ENCODE measurements at regions not wholly inside any gene's neighbourhood (a gene's known extent, or its start where the extent isn't known, plus 50 kb on each side); places are given as distances from the start of the nearest gene placed in this dataset.

DNA sequence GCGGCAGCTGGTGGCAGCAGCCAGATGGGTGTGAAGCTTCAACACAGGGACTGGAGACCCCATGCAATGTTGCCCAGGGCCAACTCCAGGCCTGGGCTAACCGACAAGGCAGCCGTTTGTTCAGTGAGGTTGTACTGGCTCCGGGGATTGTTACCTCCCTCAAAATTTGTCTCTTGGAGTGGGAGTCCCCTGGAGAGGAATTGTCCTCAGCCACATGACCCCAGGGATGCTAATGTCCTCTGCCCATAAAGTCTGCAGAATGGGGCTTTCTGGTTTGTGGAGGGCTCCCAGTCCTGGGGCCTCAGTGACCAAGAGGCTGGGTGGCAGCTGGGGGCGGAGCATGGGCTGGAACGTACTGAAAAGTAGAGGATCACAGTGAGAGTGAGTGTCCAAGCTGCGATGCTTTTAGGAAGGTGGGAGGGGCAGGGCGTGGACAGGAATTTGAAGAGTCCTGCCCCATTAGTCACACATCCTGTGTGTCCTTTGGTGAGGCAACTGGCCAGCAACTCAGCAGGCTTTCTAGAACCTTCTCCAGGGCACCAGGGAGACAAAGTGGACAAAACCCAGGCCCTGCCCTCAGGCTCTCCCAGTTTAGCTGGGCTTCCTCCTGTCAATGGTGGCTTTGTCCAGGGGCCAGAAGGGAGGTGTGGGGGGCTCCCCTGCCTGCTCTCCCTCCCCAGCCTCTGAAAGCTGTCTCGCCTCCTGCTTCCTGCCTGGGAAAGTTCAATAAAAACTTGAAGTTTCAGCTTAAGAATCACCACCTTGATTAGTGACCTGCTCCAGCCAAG lies 114.0 kb downstream of the NSG2 start:
- peak; percentile 21 for DNase-seq (ENCODE audit: low spot score)

DNA sequence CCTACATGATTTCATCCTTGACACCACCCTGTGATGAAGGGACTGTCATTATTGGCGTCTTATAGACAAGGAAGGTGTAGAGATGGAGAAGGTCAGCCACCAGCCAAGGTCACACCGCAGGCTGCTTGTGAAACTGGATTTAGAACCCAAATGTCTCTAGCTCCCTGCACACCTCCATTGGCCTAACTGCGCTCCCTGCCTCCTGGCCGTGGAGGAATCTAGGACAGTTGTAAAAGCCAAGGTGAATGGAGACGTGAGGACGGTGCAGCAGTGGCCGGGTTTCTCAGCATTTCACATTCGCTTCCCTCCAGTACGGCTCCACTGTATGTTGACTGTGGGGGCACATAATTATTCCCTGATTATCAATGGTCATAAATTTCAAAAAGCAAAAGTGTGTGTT lies 119.9 kb downstream of the NSG2 start:
- DNase-seq (ENCODE audit: low spot score): no peak

DNA sequence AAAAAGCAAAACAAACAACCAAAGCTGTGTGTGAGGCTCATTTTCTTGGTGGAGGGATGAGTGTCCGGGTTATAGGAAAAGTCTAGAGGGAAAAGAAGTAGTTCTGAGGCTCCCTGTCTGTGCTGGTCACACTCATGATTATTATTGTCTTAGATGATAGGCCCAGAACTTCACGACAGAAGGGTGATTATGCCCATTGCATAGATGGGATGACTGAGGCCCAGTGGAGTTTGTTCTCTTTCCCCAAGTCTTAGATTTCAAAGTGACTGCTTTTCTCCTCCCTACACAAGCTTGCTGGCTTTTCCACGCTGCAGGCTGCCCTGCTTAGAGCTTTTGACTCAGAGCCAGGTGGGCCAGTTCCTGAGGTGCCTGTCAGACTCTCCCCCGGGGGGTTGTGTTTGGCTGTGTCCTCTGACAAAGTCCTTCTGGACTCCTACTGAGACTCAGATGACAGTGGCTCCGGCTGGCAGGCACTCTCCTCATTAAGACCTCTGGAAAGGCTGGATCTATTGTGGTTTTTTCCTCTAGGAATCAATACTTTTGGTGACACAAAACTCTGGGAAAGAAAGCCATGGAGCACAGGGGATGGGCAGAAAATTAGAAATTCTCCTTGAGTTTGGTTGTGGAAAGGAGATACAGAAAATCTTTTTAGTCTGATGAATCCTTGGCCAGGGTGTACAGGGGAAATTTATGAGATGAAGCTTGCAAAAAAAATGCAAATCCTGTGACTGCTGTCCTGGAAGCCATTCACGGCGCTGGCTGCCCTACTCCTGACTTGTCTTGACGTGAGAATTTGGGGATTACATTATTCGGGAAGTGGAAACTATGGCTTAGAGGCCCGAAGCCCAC lies 120.9 kb downstream of the NSG2 start:
- DNase-seq (ENCODE audit: low spot score): no peak

DNA sequence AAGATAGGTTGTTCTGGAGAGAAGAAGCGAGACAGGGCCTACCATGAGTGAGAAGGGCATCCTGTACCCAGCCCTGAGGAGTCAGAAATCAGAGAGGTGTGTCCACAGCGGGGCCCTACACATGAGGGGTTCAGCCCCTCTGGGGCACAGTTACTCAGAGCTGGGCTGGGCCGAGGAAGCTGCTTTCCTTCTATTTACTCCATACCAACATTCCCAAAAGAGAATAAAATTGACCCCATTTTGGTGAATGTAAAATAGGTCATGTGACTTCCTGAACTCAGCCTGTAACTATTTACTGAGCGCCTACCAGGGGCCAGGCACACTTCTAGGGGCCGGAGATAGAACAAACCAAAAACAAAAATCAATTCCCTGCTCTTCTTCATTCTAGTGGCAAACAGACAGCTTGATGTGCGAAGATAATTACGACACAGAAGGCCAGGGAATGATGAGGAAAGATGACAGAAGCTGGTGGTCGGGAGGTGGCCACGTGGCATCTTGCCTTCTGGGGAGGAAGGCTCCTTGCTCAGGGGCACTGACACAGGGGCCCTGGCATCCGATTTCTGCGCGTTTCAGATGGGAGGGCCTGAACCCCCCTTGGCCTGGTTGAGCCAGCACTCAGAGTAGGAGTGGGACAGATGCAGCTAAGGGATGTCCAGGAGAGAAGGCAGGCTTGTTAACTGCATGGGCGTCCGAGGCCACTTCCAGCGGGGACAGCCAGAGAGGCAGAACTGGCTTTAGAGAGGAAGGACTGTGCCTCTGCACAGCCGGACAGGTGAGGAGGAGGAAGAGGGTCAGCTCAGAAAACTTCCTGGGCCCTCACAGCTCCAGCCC lies 121.8 kb downstream of the NSG2 start:
- no peak for DNase-seq (ENCODE audit: low spot score)

DNA sequence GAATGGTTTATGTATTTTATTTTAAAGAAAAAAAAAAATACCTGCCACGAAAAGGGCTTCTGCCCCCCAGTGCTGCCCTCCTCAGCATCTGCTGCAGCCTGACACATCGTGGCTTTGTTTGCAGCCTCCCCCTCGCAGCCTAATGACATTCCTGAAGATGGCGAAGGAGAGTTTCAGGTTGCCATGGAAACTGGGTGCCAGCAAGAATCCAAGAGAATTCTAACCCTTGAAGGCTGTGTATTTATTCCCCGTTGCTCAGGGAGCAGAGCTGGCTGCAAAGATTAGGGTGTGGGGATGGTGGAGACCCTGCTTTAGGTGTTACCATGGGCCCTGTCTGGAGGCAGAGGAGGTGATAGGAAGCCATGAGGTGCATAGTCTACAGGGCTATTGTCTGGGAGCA lies 126.6 kb downstream of the NSG2 start:
- no peak for DNase-seq (ENCODE audit: low spot score)

DNA sequence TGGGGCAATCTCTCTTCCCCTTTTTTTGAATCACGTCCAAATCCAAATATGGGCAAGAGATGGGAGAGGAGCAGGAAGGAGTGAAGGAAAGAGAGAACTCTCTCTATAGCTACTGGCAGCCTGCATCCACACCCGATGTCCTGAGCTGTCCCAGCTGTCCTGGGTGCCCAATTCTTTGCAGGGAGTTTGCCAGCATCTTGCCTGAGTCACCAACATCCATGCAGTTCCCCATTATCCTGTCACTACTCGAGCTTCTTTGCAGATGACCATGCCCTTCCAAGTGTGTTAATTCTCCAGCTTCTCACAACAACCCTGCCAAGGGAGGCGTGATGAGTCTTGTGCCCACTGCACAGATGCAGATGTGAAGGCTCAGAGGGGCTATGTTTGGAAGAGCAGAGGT lies 127.1 kb downstream of the NSG2 start:
- DNase-seq (ENCODE audit: low spot score): no peak

DNA sequence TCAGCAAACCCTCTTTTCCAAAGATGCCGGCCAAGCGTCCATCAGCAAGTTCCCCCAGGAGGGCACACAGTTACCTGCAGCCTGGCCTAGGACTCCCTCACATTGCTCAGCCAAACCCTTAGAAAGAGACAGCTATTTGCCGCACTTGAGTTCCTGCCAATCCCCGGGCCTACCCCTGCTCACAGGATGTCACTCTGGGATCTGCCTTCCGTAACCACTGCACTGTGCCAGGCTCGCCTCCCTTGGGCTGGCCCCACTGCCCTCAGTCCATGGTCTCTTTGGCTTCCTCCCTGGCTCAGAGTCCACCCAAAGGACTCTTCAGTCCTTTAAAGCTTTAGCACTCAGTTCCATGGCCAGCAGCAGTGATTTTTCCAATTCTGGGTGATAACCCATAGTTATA lies 128.3 kb downstream of the NSG2 start:
- DNase-seq (ENCODE audit: low spot score): no peak

DNA sequence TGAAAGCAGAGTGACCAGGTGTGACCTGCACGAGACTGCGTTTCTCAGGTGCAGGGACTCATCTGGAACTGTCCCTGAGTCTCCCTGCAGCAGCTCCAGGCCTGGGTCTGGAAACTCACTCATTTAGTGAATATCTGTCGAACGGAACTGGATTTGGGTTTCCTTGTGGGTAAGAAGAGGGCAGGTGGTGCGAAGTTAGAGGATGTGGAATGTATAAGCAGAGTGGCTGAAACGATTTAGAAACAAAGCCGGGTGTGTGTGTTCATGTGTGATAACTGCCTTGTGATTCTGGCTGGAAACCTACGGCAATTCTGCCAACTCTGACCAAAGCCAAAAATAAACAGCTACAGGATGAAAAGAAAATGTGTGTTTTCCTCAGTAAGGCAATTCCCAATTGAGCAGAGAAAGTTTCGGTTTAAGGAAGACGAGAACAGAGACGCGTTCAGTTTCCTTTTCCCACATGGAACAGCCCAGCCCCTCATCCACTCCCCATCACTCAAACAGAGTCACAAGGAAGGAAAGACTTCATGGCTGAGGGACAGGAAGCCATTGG lies 130.3 kb downstream of the NSG2 start:
- no peak for DNase-seq (ENCODE audit: low spot score)

DNA sequence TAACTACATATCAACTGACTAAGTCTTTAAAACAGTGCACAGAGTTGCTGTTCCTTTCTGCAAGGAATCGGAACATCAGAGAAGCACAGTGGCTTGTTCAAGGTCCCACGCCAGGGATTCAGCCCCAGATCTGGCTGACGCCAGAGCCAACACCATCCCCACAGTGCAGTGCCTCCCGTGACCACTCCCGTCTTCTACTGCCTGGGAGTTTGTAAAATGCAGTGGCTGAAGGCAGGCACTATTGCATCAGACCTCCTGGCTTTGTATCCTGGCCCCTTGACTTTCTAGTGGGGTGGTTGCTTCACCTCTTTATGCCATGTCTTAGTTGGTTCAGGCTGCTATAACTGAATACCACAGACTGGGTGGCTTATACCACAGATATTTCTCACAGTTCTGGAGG lies 131.0 kb downstream of the NSG2 start:
- no peak for DNase-seq (ENCODE audit: low spot score)

DNA sequence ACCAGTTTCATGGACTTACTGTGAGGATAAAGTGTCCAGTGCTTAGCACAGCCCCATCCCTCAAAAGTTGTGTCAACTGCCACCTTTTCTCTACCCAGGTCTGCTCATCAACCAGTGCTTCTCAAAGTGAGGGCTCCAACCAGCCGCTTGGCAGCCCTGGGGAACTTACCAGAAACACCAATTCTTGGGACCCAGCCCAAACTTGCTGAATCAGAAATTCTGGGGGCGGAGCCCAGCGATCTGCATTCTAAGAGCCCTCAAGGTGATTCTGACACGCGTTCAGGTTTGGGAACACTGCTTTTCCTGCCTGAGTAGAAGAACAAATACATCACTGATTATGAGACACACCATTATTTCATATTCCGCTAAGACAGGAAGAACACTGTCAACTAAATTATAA lies 132.0 kb downstream of the NSG2 start:
- no peak for DNase-seq (ENCODE audit: low spot score)

DNA sequence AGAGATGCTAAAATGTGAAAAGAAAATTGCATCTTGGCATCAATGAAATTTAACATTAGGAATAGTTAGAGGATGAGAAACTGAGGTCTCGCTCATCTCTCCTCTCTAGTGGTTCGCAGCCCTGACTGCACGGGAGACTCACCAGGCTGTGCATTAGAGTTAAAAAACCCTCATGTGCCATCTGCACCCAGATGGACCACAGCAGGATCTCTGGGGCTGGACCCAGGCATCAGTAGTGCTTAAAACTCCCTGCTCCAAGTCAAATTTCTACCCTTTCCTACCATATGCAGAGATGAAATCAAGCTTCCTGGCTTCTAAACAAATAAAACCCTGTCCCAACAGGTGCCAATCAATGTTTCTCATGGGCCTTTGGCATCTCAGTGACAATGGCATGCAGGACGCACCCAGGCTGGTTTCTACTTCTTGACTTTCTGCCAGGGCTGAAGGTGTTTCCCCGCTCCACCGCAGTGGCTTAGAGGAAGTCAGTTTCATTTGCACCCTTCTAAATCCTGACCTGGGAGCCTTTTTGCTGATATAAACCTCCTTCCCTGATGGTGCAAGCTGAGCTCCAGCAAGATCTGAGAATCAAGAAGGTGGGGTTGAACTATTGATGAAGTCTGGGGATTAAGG lies 132.6 kb downstream of the NSG2 start:
- DNase-seq (ENCODE audit: low spot score): no peak

DNA sequence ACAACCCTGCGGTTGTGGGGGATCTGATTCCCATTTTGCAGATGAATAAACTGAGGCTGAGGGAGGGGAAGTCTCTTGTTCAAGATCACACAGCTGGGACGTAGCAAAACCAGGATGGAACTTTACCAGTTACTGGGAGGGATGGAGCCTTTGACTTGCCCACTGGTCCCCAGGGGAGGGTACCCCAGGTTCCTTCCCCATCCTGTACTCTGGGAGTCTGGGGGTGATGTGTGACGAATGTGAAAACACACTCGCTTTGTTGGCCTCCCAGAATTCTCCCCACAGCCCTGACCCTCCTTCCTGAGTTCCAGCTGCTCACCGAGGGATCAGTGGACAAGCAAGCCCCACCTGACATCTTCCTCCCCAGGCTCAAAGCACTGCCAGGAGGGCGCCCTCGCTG lies 135.1 kb downstream of the NSG2 start:
- DNase-seq (ENCODE audit: low spot score): no peak

DNA sequence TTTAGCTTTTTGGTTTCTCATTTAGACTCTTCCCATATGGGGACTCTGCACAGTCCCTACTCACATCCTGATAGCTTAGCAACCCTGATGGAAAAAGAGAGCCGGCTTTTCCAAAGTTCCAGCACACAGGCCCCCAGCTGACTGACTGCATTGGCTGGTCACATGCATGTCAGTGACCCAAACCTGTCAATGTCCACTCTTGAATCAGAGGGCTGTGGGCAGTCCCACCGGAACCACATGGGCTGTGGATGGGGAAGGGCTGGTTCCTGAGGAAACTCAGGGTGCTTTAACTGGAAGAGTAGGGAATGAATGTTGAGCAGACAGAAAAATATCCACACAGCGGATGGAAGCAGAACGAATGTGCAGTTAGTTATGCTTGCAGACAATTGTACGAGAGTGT lies 136.6 kb downstream of the NSG2 start:
- DNase-seq (ENCODE audit: low spot score): no peak

DNA sequence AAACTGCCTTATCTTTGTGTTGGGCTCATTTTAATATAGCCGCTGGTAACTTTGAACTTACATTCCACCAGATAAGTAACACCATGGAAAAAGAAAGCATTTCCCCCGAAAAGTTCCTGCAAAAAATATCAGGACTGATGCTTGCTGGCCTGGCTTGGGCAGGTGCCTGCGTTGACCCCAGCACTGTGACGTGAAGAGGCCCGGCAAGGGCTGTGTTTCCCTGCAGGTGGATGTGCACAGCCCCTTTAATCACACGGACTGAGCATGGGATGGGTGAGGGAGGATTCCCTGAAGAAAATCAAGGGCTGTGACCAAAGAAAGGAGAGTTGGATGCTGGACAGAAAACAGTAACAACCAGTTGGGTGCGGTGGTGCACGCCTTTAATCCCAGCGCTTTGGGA lies 138.2 kb downstream of the NSG2 start:
- DNase-seq (ENCODE audit: low spot score): no peak

DNA sequence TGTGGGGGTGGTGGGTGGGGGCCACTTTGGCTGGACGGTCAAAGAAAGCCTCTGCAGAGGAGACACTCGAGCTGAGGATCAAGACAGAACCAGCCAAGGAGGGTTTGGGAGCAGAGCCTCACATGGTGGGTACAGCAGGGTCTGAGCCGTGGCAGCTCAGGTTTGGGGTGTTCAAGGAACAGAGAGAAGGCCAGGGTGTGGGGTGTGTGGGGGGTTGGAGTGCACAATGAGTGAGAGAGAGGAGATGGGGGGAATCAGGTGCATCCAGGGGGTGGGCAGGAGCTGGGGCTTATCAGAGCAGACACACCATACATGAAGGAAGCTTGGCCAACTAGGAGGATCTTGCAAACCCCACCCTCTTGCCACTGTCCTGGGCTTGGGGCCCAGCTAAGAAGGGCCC lies 140.0 kb downstream of the NSG2 start:
- DNase-seq (ENCODE audit: low spot score): no peak

DNA sequence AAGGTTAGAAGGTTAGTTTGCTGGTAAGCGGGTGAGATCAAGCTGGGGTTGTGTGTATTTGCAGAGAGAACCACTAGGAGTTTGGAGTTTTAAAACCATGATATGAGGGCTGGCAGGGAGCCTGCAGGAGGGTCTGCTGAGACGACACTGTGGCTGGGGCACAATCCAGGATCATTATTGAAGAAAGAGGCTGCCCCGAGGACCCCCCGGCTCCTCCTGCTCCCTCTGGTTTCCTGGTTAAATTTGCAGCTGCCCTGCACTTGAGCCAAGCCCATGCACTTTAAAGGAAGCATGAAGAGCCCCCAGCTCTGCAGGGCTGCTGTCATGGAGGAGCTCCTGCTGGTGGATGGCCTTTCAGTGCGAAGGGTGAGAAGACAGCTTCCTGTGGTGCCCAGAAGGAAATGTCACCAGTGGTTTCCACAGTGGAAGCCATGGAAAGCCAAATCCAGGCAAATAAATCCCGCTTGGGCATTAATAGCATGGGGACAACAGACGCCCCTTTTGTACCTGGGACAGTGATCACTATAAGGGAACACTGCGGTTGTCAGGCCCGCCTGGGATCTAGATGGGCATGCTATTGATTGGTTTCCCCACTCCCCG lies 140.7 kb downstream of the NSG2 start:
- no peak for DNase-seq (ENCODE audit: low spot score)

DNA sequence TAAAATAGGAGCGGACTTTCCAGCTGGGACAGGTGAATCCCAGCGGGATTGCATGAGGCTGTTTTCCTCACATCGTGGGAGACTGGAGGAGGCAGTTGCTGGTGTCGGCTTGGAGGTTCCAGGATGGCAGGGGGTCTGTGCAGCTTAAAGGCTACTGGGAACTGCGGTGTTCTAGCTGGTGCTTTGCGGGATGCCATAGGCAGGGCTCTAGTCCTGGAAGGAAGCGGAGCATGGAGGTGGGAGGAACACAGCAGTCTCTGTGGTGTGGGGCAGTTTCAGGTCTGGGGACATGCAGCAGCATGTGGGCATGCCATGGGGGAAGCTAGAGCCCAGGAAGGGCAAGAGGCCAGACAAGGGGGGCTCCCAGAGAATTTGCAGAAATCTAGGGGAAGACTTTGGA lies 141.5 kb downstream of the NSG2 start:
- no peak for DNase-seq (ENCODE audit: low spot score)

DNA sequence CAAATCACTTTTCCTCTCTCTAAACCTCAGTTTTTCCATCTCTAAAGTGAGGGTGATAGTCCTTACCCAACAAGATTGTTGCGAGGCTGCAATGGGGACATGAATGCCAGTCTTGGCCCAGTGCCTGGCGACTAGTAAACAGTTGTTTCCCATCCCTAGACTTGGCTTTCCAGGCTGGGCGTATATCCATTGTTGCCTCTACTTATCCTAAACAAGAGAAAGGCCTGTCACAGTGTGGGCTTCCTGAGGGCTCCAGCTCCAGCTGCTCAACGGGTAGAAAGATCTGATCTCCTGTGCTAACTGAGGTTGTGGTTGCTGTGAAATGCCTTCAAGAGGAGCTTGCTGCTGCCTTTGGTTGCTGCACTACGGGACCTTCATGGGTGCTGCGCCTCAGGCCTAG lies 142.0 kb downstream of the NSG2 start:
- no peak for DNase-seq (ENCODE audit: low spot score)

DNA sequence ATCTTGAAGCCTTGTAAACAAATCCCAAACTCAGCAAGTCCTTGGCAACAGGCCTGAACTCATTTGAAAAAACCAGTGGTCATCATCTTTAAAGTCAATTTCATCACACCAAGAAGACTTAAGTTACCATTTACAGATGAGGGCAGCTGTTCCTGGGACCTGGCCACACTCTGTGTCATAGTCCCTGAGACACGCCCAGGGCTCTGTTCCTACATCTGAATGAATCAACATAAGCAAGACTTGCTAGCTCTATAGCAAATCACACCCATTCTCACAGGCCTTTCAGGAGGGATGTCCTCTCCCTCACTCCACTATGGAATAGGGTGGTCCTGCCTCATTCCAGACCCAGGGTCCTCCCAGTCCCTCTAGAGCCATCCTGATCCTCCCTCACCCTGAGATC lies 142.8 kb downstream of the NSG2 start:
- DNase-seq (ENCODE audit: low spot score): no peak

DNA sequence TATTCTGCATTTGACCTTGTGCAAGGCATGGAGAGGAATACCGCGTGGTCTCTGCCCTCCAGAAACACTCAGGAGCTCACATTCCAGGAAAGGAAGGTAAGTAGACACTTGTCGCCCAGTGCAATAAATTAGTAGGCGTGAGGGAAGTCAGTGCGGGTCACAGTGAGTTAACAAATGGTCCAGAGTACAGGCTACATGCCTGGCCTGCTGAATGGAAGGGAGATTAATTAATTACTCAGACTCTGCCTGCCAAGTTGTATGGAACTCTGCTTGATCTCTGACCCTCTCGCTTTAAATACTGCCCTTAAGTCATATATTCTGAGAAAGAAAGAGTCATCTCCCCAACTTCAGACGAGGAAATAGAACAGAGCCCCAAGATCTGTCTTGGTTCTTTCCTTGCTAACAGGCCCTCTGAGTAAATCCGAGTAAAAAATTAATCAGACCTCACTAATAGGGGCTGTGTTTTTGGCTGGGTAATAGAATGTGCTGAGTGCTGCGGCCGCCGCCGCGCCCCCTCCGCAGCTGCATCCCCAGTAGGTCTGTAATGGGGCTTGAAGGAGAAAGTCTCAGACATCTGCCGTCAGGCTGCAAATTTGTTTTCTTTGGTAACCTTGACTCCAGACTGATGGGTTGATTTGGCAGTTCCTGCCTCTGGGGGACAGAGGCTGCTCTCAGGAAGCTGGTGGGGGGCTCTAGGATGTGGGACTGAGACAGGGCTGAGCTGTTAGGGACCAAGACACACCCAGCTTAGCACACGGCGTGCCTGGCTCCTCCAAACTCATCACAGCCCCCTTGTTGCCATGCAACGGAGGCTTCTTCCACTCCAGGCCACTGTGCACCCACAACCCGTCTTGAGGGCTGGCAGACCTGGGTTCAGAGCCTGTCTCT lies 144.4 kb downstream of the NSG2 start:
- no peak for DNase-seq (ENCODE audit: low spot score)
